ENCODE measurements at regions not wholly inside any gene's neighbourhood (a gene's known extent, or its start where the extent isn't known, plus 50 kb on each side); places are given as distances from the start of the nearest gene placed in this dataset.

- no peak for DNase-seq
Observed at GRCh38 chr16:86377251-86378022, 132.9 kb upstream of the FOXF1 start.

- DNase-seq, result no peak
Observed at GRCh38 chr16:86378128-86378527, 132.2 kb upstream of the FOXF1 start.

GRCh38 chr16:86378831-86379504 is 131.4 kb upstream of the FOXF1 start:
- no peak for DNase-seq

- DNase-seq, result peak; percentile 76
Observed at GRCh38 chr16:86379505-86379846, 130.9 kb upstream of the FOXF1 start.

- DNase-seq, result no peak
Observed at GRCh38 chr16:86380030-86380429, 130.3 kb upstream of the FOXF1 start.

- DNase-seq, result no peak
Observed at GRCh38 chr16:86381491-86381890, 128.8 kb upstream of the FOXF1 start.

GRCh38 chr16:86382067-86382773 is 128.1 kb upstream of the FOXF1 start:
- DNase-seq, result no peak

GRCh38 chr16:86382774-86383407 is 127.4 kb upstream of the FOXF1 start:
- DNase-seq, result no peak

- peak; percentile 83 for DNase-seq
Observed at GRCh38 chr16:86383488-86384262, 126.7 kb upstream of the FOXF1 start.

- DNase-seq, result no peak
Observed at GRCh38 chr16:86384263-86384649, 126.1 kb upstream of the FOXF1 start.

GRCh38 chr16:86384980-86385379 is 125.3 kb upstream of the FOXF1 start:
- no peak for DNase-seq

- DNase-seq, result peak; percentile 98
Observed at GRCh38 chr16:86387468-86388440, 122.6 kb upstream of the FOXF1 start.

GRCh38 chr16:86388976-86389375 is 121.4 kb upstream of the FOXF1 start:
- DNase-seq, result no peak

GRCh38 chr16:86389566-86390328 is 120.6 kb upstream of the FOXF1 start:
- DNase-seq, result no peak

GRCh38 chr16:86390335-86390734 is 120.0 kb upstream of the FOXF1 start:
- DNase-seq, result no peak

- no peak for DNase-seq
Observed at GRCh38 chr16:86391486-86391885, 118.8 kb upstream of the FOXF1 start.

GRCh38 chr16:86391984-86392383 is 118.3 kb upstream of the FOXF1 start:
- peak; percentile 83 for DNase-seq

GRCh38 chr16:86392436-86393152 is 117.7 kb upstream of the FOXF1 start:
- DNase-seq, result peak; percentile 56

GRCh38 chr16:86393907-86394626 is 116.3 kb upstream of the FOXF1 start:
- no peak for DNase-seq

All from fibroblast of skin of right quadriceps (primary cell).